ENCODE measurements at regions not wholly inside any gene's neighbourhood (a gene's known extent, or its start where the extent isn't known, plus 50 kb on each side); places are given as distances from the start of the nearest gene placed in this dataset.

DNA sequence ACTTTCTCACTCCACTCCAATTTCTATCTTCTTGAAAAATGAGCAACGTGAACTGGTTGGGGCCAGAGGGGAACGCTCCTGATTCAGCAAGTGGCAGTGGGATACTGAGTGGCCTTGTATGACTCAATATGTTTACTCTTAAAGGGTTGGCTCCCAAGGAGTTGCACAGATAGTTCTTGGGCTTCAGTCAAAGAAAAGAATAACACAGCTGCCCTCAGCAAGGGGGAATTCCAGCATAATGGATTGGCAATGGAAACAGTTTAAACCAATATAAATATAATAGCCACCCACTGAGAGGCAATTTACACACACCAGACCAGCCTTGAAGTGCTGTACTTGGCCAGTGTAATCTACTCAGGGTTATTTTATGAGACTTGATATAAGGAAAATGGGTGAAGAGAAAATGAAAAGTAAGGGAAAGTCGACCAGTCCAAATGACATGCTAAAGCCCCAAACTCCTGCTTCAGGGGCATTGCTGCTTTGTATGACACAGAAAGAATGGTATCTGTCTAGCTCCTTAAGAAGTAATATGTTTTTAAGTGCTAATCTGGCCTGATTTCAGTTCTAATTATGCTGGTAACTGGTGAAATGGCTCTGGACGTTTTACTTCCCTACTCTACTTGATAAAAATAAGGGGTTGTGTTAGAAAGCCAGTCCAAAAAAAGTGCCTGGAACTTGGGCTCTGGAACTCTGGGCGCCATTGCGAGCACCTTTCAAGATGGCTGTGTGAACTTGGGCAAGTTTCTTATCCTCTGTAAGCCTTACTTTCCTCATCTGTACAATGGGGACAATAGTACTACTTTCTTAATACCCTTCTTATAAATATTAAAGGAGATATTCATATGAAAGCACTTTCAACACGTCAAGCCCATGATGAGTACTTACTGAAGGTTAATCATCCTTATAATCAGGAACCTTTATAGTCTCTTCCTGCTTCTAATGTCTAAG, 712.9 kb upstream of the MAP3K7 start:
- no peaks in the 10 kb centered on the region for H3K9me3 ChIP-seq (ENCODE audit: control extremely low read depth in 1 of 5, control insufficient read depth in 4 of 5, insufficient read depth in 2 of 5, low read depth in 1 of 5, low read length in 4 of 5)
- POLR2A ChIA-PET, result no interaction called here
- H3K4me3 ChIP-seq (ENCODE audit: control insufficient read depth in 1 of 7, extremely low read depth in 1 of 7, insufficient read depth in 4 of 7, low read depth in 2 of 7, low read length in 6 of 7), result no peak overlapping the region
- H3K27me3 ChIP-seq (replicated peaks in 2 of 5; ENCODE audit: control insufficient read depth in 4 of 5, insufficient read depth in 5 of 5, low read length in 4 of 5), result no peaks in the 10 kb centered on the region
- H3K27ac ChIP-seq (ENCODE audit: insufficient read depth in 1 of 2, low read depth in 1 of 2, low read length in 2 of 2, poor library complexity in 1 of 2, severe bottlenecking in 2 of 2), result no peak overlapping the region
- DNase-seq, result no peak
- no peaks in the 10 kb centered on the region for H3K36me3 ChIP-seq (ENCODE audit: control insufficient read depth in 4 of 4, insufficient read depth in 4 of 4, low read length in 3 of 4)
- CTCF ChIA-PET, result no interaction called here
- WGBS (ENCODE audit: insufficient coverage), result 89% methylated on average over 3 of the region's 7 CpGs
- H3K4me1 ChIP-seq (ENCODE audit: control extremely low read depth in 1 of 4, control insufficient read depth in 4 of 4, insufficient read depth in 4 of 4, low read length in 3 of 4), result no peaks in the 10 kb centered on the region

DNA sequence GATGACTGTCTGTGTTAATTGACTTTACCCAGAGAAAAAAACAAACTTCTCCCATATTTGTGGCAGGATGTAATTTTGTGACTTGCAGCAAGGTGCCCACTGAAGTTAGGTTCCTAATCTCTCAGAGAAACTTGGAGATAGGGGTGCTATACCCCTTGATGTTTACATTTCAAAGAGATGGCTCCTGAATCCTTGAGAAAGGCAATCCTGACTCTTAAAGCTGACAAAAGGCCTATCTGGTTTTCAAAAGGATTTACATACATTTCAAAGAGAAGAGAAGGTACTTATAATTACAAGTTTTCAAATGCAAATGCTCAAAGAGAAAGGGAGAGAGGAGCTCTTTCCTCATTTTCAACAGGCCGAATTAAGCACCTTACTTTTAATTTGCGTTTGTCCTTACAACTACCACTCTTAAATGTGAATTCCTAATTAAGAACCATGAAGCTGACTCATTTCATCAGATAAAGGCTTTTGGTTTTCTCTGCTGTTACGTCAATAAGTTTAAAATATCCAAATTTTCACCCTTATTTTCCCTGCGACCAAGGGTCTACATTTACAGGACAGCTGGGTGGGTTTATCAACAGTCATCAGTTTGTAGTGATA, 711.8 kb upstream of the MAP3K7 start:
- no peaks in the 10 kb centered on the region for H3K4me1 ChIP-seq (ENCODE audit: control extremely low read depth in 1 of 4, control insufficient read depth in 4 of 4, insufficient read depth in 4 of 4, low read length in 3 of 4)
- POLR2A ChIA-PET, result no interaction called here

DNA sequence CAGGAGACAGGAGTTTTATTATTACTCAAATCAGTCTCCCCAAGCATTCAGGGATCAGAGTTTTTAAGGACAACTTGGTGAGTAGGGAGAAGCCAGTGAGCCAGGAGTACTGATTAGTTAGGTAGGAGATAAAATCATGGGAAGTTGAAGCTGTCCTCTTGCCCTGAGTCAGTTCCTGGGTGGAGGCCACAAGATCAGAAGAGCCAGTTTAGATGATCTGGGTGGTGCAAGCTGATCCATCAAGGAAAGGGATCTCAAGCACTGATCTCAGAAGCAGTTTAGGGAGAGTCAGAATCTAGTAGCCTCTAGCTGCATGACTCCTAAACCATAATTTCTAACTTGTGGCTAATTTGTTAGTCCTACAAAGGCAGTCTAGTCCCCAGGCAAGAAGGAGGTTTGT, 706.5 kb upstream of the MAP3K7 start:
- DNase-seq, result no peak
- Histone ChIP-seq H3K4me3 (ENCODE audit: control insufficient read depth in 1 of 7, extremely low read depth in 1 of 7, insufficient read depth in 4 of 7, low read depth in 2 of 7, low read length in 6 of 7) (no peak overlapping the region), H3K36me3 (ENCODE audit: control insufficient read depth in 4 of 4, insufficient read depth in 4 of 4, low read length in 3 of 4) (no peaks in the 10 kb centered on the region), H3K27ac (ENCODE audit: insufficient read depth in 1 of 2, low read depth in 1 of 2, low read length in 2 of 2, poor library complexity in 1 of 2, severe bottlenecking in 2 of 2) (no peak overlapping the region), H3K9me3 (ENCODE audit: control extremely low read depth in 1 of 5, control insufficient read depth in 4 of 5, insufficient read depth in 2 of 5, low read depth in 1 of 5, low read length in 4 of 5) (no peaks in the 10 kb centered on the region), H3K4me1 (ENCODE audit: control extremely low read depth in 1 of 4, control insufficient read depth in 4 of 4, insufficient read depth in 4 of 4, low read length in 3 of 4) (no peaks in the 10 kb centered on the region), H3K27me3 (replicated peaks in 2 of 5; ENCODE audit: control insufficient read depth in 4 of 5, insufficient read depth in 5 of 5, low read length in 4 of 5) (no peaks in the 10 kb centered on the region)
- ChIA-PET CTCF (no interaction called here), POLR2A (no interaction called here)

More for the DNA sequence above, 711.8 kb upstream of the MAP3K7 start:
- WGBS (ENCODE audit: insufficient coverage), result 89% methylated on average over 1 of the region's 4 CpGs
- H3K36me3 ChIP-seq (ENCODE audit: control insufficient read depth in 4 of 4, insufficient read depth in 4 of 4, low read length in 3 of 4), result no peaks in the 10 kb centered on the region
- no peaks in the 10 kb centered on the region for H3K27me3 ChIP-seq (replicated peaks in 2 of 5; ENCODE audit: control insufficient read depth in 4 of 5, insufficient read depth in 5 of 5, low read length in 4 of 5)
- DNase-seq, result no peak
- CTCF ChIA-PET, result no interaction called here
- no peaks in the 10 kb centered on the region for H3K9me3 ChIP-seq (ENCODE audit: control extremely low read depth in 1 of 5, control insufficient read depth in 4 of 5, insufficient read depth in 2 of 5, low read depth in 1 of 5, low read length in 4 of 5)
- no peak overlapping the region for H3K27ac ChIP-seq (ENCODE audit: insufficient read depth in 1 of 2, low read depth in 1 of 2, low read length in 2 of 2, poor library complexity in 1 of 2, severe bottlenecking in 2 of 2)
- H3K4me3 ChIP-seq (ENCODE audit: control insufficient read depth in 1 of 7, extremely low read depth in 1 of 7, insufficient read depth in 4 of 7, low read depth in 2 of 7, low read length in 6 of 7), result no peak overlapping the region

DNA sequence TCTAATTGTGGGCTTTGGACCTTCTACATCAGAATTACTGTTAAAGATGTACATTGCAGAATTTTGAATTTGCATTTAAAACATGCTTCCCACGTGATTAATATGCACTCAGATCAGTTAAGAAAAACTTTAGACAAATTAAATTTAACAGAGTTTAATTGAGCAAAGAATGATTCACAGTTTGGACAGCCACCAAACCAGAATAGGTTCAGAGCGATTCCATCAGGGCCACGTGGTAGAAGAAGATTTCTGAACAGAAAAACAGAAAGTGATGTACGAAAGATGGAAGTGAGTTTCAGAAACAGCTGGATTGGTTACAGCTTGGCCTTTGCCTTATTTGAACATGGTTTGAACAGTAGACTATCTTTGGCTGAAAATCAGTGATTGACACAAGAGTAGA, 704.2 kb upstream of the MAP3K7 start:
- H3K9me3 ChIP-seq (ENCODE audit: control extremely low read depth in 1 of 5, control insufficient read depth in 4 of 5, insufficient read depth in 2 of 5, low read depth in 1 of 5, low read length in 4 of 5), result no peaks in the 10 kb centered on the region
- no peaks in the 10 kb centered on the region for H3K27me3 ChIP-seq (replicated peaks in 2 of 5; ENCODE audit: control insufficient read depth in 4 of 5, insufficient read depth in 5 of 5, low read length in 4 of 5)
- H3K27ac ChIP-seq (ENCODE audit: insufficient read depth in 1 of 2, low read depth in 1 of 2, low read length in 2 of 2, poor library complexity in 1 of 2, severe bottlenecking in 2 of 2), result no peak overlapping the region
- no peak overlapping the region for H3K4me3 ChIP-seq (ENCODE audit: control insufficient read depth in 1 of 7, extremely low read depth in 1 of 7, insufficient read depth in 4 of 7, low read depth in 2 of 7, low read length in 6 of 7)
- H3K4me1 ChIP-seq (ENCODE audit: control extremely low read depth in 1 of 4, control insufficient read depth in 4 of 4, insufficient read depth in 4 of 4, low read length in 3 of 4), result no peaks in the 10 kb centered on the region
- 75% methylated on average over 3 of the region's 4 CpGs for WGBS (ENCODE audit: insufficient coverage)
- ChIA-PET POLR2A (no interaction called here), CTCF (no interaction called here)
- DNase-seq, result no peak
- no peaks in the 10 kb centered on the region for H3K36me3 ChIP-seq (ENCODE audit: control insufficient read depth in 4 of 4, insufficient read depth in 4 of 4, low read length in 3 of 4)

DNA sequence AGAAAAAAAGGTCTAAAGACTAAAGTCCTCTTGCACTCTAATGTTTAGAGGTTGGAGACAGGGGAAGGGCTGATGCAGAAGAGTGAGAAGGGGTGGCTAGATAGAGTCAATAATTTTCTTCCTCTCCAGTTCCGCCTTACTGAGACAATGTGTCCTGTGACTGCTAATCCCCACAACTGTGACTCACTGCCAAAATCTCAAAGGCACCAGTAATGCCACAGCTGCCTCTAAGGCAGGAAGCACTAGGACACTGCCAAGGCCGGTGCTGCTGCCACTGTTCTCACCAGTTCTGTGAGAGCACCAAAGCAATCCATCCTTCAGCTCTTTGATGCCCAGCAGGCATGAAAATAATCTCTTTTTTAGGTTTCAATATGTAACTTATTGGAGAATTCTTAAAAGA, 701.9 kb upstream of the MAP3K7 start:
- no peak for DNase-seq
- 90% methylated on average over 2 of the region's 2 CpGs for WGBS (ENCODE audit: insufficient coverage)
- ChIA-PET POLR2A (no interaction called here), CTCF (no interaction called here)
- Histone ChIP-seq H3K36me3 (ENCODE audit: control insufficient read depth in 4 of 4, insufficient read depth in 4 of 4, low read length in 3 of 4) (no peaks in the 10 kb centered on the region), H3K4me1 (ENCODE audit: control extremely low read depth in 1 of 4, control insufficient read depth in 4 of 4, insufficient read depth in 4 of 4, low read length in 3 of 4) (no peaks in the 10 kb centered on the region), H3K4me3 (ENCODE audit: control insufficient read depth in 1 of 7, extremely low read depth in 1 of 7, insufficient read depth in 4 of 7, low read depth in 2 of 7, low read length in 6 of 7) (no peak overlapping the region), H3K27me3 (replicated peaks in 2 of 5; ENCODE audit: control insufficient read depth in 4 of 5, insufficient read depth in 5 of 5, low read length in 4 of 5) (no peaks in the 10 kb centered on the region), H3K27ac (ENCODE audit: insufficient read depth in 1 of 2, low read depth in 1 of 2, low read length in 2 of 2, poor library complexity in 1 of 2, severe bottlenecking in 2 of 2) (no peak overlapping the region), H3K9me3 (ENCODE audit: control extremely low read depth in 1 of 5, control insufficient read depth in 4 of 5, insufficient read depth in 2 of 5, low read depth in 1 of 5, low read length in 4 of 5) (no peaks in the 10 kb centered on the region)

DNA sequence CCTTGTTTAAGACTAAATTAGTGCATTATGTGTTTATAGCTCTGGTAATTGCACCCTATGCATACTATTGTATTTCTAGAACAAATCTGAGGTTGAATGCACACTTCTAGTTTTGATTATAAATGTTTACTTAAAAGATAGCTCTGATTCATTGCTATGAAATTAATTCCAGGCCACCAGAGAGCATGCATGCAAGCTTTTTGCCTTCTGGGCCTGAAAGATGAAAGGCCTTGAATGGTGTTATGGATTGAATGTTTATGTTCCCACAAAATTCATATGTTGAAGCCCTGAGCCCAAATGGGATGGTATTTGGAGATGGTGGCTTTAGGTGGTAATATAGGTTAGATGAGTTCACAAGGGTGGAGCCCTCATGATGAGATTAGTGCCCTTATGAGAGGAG, 695.0 kb upstream of the MAP3K7 start:
- H3K36me3 ChIP-seq (ENCODE audit: control insufficient read depth in 4 of 4, insufficient read depth in 4 of 4, low read length in 3 of 4), result no peaks in the 10 kb centered on the region
- POLR2A ChIA-PET, result no interaction called here
- H3K4me3 ChIP-seq (ENCODE audit: control insufficient read depth in 1 of 7, extremely low read depth in 1 of 7, insufficient read depth in 4 of 7, low read depth in 2 of 7, low read length in 6 of 7), result no peak overlapping the region
- no peaks in the 10 kb centered on the region for H3K27me3 ChIP-seq (replicated peaks in 2 of 5; ENCODE audit: control insufficient read depth in 4 of 5, insufficient read depth in 5 of 5, low read length in 4 of 5)
- H3K9me3 ChIP-seq (ENCODE audit: control extremely low read depth in 1 of 5, control insufficient read depth in 4 of 5, insufficient read depth in 2 of 5, low read depth in 1 of 5, low read length in 4 of 5), result no peaks in the 10 kb centered on the region
- CTCF ChIA-PET, result no interaction called here
- DNase-seq, result no peak
- no peaks in the 10 kb centered on the region for H3K4me1 ChIP-seq (ENCODE audit: control extremely low read depth in 1 of 4, control insufficient read depth in 4 of 4, insufficient read depth in 4 of 4, low read length in 3 of 4)
- H3K27ac ChIP-seq (ENCODE audit: insufficient read depth in 1 of 2, low read depth in 1 of 2, low read length in 2 of 2, poor library complexity in 1 of 2, severe bottlenecking in 2 of 2), result no peak overlapping the region

DNA sequence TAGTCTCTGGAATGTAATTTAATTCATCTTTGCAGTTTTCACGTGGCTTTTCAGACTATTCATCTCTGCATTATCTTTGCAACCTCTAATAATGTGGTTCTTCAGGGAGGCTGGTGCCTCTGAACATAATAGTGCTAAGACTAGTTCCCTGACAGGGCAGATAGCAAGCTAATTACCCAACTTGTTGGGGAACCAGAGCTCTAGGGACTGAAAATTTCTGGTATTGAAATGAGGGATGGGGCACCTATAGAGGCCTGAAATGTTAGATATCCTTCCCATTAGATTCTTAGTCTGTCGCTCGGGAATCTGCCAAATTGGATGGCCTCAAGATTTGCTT, 693.6 kb upstream of the MAP3K7 start:
- ChIA-PET CTCF (no interaction called here), POLR2A (no interaction called here)
- no peak overlapping the region for H3K27ac ChIP-seq (ENCODE audit: insufficient read depth in 1 of 2, low read depth in 1 of 2, low read length in 2 of 2, poor library complexity in 1 of 2, severe bottlenecking in 2 of 2)
- H3K27me3 ChIP-seq (replicated peaks in 2 of 5; ENCODE audit: control insufficient read depth in 4 of 5, insufficient read depth in 5 of 5, low read length in 4 of 5), result no peaks in the 10 kb centered on the region
- no peaks in the 10 kb centered on the region for H3K4me1 ChIP-seq (ENCODE audit: control extremely low read depth in 1 of 4, control insufficient read depth in 4 of 4, insufficient read depth in 4 of 4, low read length in 3 of 4)
- DNase-seq, result no peak
- no peaks in the 10 kb centered on the region for H3K9me3 ChIP-seq (ENCODE audit: control extremely low read depth in 1 of 5, control insufficient read depth in 4 of 5, insufficient read depth in 2 of 5, low read depth in 1 of 5, low read length in 4 of 5)
- H3K36me3 ChIP-seq (ENCODE audit: control insufficient read depth in 4 of 4, insufficient read depth in 4 of 4, low read length in 3 of 4), result no peaks in the 10 kb centered on the region
- H3K4me3 ChIP-seq (ENCODE audit: control insufficient read depth in 1 of 7, extremely low read depth in 1 of 7, insufficient read depth in 4 of 7, low read depth in 2 of 7, low read length in 6 of 7), result no peak overlapping the region
- no CpG with 5 or more reads among the region's 3 CpGs for WGBS (ENCODE audit: insufficient coverage)

Measured in common myeloid progenitor, CD34-positive (primary cell).